ENCODE measurements at regions not wholly inside any gene's neighbourhood (a gene's known extent, or its start where the extent isn't known, plus 50 kb on each side); places are given as distances from the start of the nearest gene placed in this dataset.

DNA sequence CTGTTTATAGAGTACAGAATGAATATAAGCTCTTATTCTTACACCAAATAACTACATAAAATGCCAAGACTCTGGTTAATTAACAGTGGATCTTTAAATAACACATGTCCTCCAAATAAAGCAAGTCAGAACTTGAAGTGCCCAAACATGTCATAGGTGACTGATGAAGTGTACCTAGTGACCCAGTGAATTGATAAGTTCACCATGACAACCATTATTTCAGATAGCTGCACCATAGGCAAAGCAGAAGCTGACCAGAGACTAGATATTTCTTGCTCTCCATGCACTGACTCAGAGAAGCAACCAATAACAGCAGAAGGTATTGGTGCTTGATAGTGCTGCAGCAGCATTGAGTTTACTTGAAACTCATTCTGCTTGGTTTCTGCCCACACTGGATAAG, 192.1 kb downstream of the DUSP10 start:
- TF ChIP-seq, protein P1, sequence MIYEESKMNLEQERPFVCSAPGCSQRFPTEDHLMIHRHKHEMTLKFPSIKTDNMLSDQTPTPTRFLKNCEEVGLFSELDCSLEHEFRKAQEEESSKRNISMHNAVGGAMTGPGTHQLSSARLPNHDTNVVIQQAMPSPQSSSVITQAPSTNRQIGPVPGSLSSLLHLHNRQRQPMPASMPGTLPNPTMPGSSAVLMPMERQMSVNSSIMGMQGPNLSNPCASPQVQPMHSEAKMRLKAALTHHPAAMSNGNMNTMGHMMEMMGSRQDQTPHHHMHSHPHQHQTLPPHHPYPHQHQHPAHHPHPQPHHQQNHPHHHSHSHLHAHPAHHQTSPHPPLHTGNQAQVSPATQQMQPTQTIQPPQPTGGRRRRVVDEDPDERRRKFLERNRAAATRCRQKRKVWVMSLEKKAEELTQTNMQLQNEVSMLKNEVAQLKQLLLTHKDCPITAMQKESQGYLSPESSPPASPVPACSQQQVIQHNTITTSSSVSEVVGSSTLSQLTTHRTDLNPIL (CRISPR knock-in tag; IDR thresholded peaks at IDR 0.05; ENCODE audit: low read depth), result no peak
- TF ChIP-seq ARNTL (CRISPR knock-in tag; IDR thresholded peaks at IDR 0.05; ENCODE audit: borderline replicate concordance, low read depth) (no peak), BACH2 (CRISPR knock-in tag; IDR thresholded peaks at IDR 0.05; ENCODE audit: borderline replicate concordance) (no peak), ESRRG (CRISPR knock-in tag; IDR thresholded peaks at IDR 0.05) (no peak), ZFP3 (CRISPR knock-in tag; IDR thresholded peaks at IDR 0.05) (no peak), PPARA (CRISPR knock-in tag; IDR thresholded peaks at IDR 0.05; ENCODE audit: borderline replicate concordance) (no peak), TOX (CRISPR knock-in tag; IDR thresholded peaks at IDR 0.05; ENCODE audit: borderline replicate concordance) (no peak), GLIS3 (CRISPR knock-in tag; IDR thresholded peaks at IDR 0.05) (no peak)
- TF ChIP-seq, protein P2, sequence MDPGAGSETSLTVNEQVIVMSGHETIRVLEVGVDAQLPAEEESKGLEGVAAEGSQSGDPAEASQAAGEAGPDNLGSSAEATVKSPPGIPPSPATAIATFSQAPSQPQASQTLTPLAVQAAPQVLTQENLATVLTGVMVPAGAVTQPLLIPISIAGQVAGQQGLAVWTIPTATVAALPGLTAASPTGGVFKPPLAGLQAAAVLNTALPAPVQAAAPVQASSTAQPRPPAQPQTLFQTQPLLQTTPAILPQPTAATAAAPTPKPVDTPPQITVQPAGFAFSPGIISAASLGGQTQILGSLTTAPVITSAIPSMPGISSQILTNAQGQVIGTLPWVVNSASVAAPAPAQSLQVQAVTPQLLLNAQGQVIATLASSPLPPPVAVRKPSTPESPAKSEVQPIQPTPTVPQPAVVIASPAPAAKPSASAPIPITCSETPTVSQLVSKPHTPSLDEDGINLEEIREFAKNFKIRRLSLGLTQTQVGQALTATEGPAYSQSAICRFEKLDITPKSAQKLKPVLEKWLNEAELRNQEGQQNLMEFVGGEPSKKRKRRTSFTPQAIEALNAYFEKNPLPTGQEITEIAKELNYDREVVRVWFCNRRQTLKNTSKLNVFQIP (CRISPR knock-in tag; IDR thresholded peaks at IDR 0.05; ENCODE audit: borderline replicate concordance, low read depth), result no peak
